Left ventricle myocardium inferior (tissue), 1 donor: ENCODE measurements at regions not wholly inside any gene's neighbourhood (a gene's known extent, or its start where the extent isn't known, plus 50 kb on each side); places are given as distances from the start of the nearest gene placed in this dataset.
A peak's percentile ranks its signal among the peaks of the same experiment; 100 is the strongest.

Source experiments
- DNase-seq: peaks from one replicate; pipeline ENCODE4 v3.0.0-alpha.2; 2020
- H3K27ac ChIP-seq: fragments of 200-600 bp; replicated peaks from 2 replicates; pipeline ENCODE4 v1.8.0; 2021
- H3K27me3 ChIP-seq: fragments of 200-600 bp; 2 replicates; pipeline ENCODE4 v1.8.0; 2021; ENCODE audit warnings: low read depth
- H3K36me3 ChIP-seq: fragments of 200-600 bp; 2 replicates; pipeline ENCODE4 v1.8.0; 2021
- H3K4me1 ChIP-seq: fragments of 200-600 bp; 2 replicates; pipeline ENCODE4 v1.8.0; 2021
- H3K4me3 ChIP-seq: fragments of 200-600 bp; 2 replicates; pipeline ENCODE4 v1.8.0; 2021; ENCODE audit warnings: mild to moderate bottlenecking, moderate library complexity
- H3K9me3 ChIP-seq: fragments of 200-600 bp; replicated peaks from 2 replicates; pipeline ENCODE4 v1.8.0; 2021
- intact Hi-C: fragments of 100-400 bp; cut with micrococcal nuclease; formaldehyde crosslinking; loops from one replicate; pipeline ENCODE4 v1.11.0; 2022
- TF ChIP-seq, protein P1 (sequence below): fragments of 200-600 bp; IDR thresholded peaks from 2 replicates; pipeline ENCODE4 v1.8.0; 2021; ENCODE audit warnings: antibody characterized with exemption, mild to moderate bottlenecking, borderline replicate concordance
- donor health status: DM: no; HTN: yes; CAD: no; lungs with severe emphysema.

DNA sequence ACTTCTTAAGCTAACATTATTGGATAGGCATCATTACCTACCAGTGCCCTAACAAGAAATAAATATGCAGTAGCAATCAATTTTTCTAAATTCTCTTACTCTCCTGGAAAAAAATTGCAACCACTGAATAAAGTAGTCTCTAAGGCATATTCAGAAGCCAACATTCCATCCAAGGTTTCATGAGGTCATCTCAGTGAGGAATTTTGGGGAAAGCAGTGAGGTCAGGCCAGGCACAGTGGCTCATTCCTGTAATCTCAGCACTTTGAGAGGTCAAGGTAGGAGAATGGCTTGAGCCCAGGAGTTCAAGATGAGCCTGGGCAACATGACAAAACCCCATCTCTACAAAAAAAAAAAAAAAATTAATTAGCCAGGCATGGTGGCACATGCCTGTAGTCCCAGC lies 75.9 kb upstream of the GHITM start:
- no peak for DNase-seq
- Histone ChIP-seq H3K27me3 (peaks cover 17% of the 10 kb centered on the region), H3K36me3 (no peaks in the 10 kb centered on the region), H3K4me3 (no peak overlapping the region), H3K9me3 (no peaks in the 10 kb centered on the region), H3K27ac (no peak overlapping the region), H3K4me1 (no peaks in the 10 kb centered on the region)
- intact Hi-C loops = no loop called here
- TF ChIP-seq, protein P1, sequence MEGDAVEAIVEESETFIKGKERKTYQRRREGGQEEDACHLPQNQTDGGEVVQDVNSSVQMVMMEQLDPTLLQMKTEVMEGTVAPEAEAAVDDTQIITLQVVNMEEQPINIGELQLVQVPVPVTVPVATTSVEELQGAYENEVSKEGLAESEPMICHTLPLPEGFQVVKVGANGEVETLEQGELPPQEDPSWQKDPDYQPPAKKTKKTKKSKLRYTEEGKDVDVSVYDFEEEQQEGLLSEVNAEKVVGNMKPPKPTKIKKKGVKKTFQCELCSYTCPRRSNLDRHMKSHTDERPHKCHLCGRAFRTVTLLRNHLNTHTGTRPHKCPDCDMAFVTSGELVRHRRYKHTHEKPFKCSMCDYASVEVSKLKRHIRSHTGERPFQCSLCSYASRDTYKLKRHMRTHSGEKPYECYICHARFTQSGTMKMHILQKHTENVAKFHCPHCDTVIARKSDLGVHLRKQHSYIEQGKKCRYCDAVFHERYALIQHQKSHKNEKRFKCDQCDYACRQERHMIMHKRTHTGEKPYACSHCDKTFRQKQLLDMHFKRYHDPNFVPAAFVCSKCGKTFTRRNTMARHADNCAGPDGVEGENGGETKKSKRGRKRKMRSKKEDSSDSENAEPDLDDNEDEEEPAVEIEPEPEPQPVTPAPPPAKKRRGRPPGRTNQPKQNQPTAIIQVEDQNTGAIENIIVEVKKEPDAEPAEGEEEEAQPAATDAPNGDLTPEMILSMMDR = no peak

DNA sequence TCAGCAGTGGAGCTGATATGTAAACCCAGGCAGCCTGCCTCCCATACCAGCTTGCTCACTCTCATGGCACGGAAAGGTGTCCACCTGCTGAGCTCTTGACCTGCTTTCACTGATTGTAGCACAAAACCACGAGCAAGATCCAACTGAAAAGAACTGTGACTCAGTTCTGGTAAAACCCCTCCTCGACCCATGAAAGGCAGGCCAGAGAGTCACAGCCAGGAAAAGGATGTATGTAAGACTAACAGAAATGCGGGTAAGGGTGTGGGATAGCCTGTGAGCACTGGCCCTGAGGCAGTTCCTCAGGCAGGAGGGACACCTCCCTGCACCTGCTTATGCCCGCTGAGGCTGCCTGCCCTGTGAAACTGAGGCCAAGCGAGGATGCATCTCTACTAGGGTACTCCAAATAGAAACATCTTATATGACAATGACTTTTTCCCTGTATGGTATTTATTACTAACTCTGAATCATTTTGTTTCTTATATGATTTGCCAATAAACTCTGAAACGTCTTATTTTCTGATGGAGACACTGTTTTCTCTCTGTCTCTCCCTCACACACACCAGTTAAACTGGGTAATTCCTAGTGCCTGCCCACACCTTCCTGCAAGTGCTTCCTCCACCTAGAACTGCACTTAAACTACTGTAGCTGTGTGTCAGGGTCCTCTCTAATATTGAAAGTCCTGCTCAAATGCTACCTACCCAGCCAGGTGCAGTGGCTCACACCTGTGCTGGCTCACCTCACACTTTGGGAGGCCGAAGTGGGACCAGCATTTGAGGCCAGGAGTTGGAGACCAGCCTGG lies 73.3 kb upstream of the GHITM start:
- no peak for DNase-seq
- peaks cover 11% of the 10 kb centered on the region for H3K9me3 ChIP-seq

DNA sequence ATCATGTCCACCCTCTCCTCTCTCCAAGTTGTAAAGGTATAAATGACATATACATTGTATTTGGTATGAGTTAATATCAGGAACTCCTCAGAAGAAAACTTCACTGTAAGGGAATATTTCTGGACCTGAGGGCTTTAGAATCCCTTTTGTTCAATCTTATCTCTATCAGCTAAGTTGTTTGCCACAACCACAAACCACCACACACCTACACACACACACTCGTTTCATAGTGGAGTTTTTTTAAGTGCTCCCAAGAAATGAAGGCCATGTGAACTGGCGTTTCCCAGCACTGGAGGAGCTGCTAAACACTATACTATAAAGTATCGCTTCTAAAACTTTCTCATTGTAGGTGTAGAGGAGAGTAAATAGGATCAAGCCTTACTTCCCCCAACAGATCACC lies 64.8 kb upstream of the GHITM start:
- no peaks in the 10 kb centered on the region for H3K4me1 ChIP-seq
- DNase-seq = no peak
- peaks cover 4% of the 10 kb centered on the region for H3K27me3 ChIP-seq
- no peak overlapping the region for H3K4me3 ChIP-seq
- H3K27ac ChIP-seq = no peak overlapping the region
- H3K36me3 ChIP-seq = no peaks in the 10 kb centered on the region
- peaks cover 9% of the 10 kb centered on the region for H3K9me3 ChIP-seq
- intact Hi-C loops = no loop called here
- TF ChIP-seq, protein P1 = no peak

More for the DNA sequence above, 73.3 kb upstream of the GHITM start:
- intact Hi-C loops = no loop called here
- Histone ChIP-seq H3K36me3 (no peaks in the 10 kb centered on the region), H3K27me3 (no peaks in the 10 kb centered on the region), H3K4me1 (no peaks in the 10 kb centered on the region), H3K4me3 (no peak overlapping the region), H3K27ac (no peak overlapping the region)
- TF ChIP-seq, protein P1 = no peak

DNA sequence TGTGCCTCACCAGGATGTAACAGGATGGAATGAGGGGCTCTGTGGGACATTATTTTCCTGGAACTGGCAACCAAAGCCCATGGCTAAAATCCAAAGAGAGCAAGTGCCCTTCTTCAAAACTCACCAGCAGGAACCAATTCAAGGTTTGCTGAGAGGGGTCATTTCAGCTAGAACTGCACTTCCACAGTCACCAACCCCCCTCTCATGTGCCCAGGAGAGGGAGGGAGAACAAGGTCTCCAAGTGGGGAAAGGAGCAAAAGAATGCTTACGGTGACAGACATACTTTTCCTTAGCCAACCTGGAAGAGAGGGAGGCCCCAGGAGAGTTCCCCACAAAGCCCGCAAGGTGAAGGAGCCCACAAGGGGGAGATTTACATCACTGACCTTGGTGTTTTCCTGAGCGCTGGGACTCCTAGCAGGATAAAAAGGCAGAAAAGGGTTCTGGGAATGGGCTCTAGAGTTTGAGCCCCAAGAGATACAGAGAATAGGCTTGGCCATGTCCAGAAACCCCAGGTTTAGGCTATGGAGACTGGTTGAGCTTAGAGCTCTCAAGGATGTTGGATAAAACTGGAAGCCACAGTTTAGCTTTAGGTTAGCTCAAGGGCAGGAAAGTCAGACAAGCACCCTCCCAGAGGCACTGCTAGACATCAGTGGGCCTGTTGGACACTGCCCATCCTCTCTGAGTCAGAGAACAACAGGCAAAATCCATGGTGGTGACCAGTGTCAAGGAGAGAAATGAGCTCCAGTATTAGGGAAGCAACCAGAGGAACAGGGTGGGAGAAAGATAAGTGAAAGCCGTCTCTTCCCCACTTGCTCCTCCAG lies 63.9 kb upstream of the GHITM start:
- intact Hi-C loops = no loop called here
- Histone ChIP-seq H3K27me3 (peaks cover 4% of the 10 kb centered on the region), H3K9me3 (no peaks in the 10 kb centered on the region), H3K36me3 (no peaks in the 10 kb centered on the region), H3K4me1 (no peaks in the 10 kb centered on the region), H3K4me3 (no peak overlapping the region), H3K27ac (peak overlapping the region; percentile 68)
- no peak for DNase-seq
- TF ChIP-seq, protein P1 = no peak

DNA sequence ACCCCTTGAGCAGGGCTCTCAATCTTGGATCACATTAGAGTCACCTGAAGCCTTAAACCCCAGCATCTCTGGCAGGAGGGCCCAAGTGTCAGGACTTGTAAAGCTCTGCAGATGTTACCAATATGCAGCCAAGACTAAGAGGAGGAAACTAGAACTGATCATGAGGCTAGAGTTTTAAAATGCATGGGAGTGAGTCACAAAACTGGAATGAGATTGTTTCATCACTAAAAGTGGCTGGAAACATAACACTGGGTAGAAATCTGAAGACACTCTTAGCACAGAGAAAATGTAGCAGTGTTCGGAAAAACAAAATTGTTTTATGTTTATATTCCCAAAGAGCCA lies 63.3 kb upstream of the GHITM start:
- intact Hi-C loops = no loop called here
- TF ChIP-seq, protein P1 = no peak
- Histone ChIP-seq H3K4me3 (no peak overlapping the region), H3K36me3 (no peaks in the 10 kb centered on the region), H3K9me3 (no peaks in the 10 kb centered on the region), H3K27me3 (peaks cover 4% of the 10 kb centered on the region), H3K4me1 (no peaks in the 10 kb centered on the region), H3K27ac (peak overlapping the region; percentile 68)
- DNase-seq = no peak
